ENCODE measurements at regions not wholly inside any gene's neighbourhood (a gene's known extent, or its start where the extent isn't known, plus 50 kb on each side); places are given as distances from the start of the nearest gene placed in this dataset.
A peak's percentile ranks its signal among the peaks of the same experiment; 100 is the strongest.
"Not testable (repeated sequence)": the region's sequence is repeated elsewhere in the genome, so short reads cannot be mapped to it uniquely, and the experiment has no call there.

DNA sequence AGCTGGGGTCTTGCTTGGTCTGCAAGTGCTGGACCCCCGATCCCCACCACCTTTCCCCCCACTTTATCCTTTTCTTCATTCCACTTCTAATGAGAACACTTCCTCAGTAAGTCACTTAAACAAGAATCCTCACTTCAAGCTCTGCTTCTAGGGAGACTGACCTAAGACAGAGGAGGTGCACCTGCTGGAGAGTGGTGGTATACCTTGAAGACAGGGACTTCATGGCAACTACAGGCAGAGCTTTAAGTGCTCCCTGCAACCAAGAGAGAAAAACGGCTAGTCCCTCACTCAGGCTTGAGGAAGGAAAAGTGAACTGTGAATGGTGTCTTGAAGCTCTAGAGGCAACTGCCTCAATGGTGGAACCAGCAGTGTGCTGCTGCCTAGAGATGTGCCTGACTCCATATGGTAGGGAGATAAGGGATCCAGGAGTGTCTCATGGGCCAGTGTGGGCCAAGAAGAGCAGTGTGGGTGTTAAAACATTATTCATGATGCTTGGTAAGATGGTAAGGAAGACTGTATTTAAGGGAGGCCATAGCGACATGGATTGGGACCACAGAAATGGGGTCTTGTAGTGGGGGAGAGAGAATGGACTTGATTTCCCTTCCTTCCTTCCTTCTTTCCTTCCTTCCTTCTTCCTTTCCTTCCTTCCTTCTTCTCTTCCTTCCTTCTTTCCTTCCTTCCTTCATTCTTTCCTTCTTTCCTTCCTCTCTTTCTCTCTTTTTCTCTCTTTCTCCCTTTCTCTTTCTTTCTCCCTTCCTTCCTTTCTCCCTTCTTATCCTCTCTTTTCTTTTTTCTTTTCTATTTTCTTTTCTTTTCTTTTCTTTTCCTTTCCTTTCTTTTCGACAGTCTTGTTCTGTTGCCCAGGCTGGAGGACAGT, 96.2 kb upstream of the NAP1L1 start:
- DNase-seq (ENCODE audit: low spot score), result peak; percentile 11

DNA sequence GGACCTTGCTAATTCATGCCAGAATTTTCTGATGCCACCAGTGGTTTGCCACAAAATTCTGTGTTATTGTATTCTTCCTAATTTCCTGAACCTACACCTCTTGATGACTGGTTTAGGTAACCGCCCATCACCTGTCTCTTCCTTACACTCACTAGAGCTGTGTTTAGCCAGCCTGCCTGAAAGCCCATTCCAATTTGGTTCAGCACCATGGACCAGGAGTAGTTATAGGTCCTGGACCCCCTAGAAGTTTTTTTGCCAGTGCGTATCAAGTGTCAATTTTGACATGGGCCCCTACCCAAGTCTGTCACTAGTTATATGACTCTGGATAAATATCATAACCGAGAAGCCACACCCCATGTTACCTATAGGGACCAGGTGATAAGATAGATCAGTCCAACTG, 94.0 kb upstream of the NAP1L1 start:
- DNase-seq (ENCODE audit: low spot score), result no peak

DNA sequence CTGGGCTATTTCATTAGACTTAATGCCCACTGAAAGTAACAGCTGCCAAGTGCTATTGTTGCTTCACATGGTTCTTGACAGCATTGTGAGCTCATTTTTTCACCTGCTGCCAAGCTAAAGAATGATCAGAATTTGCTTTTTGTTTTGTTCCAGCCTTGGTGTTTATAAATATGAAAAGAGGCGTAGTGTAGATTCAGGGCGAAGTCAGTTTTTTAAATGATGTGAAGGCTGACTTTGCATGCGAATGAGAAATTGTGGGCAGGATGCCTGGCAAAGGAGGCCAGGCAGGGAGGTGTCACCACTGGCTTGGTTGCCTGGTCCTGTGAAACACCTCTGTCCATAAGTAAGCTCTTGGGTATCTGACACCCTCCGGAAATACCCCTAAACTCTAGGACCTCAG, 93.3 kb upstream of the NAP1L1 start:
- no peak for DNase-seq (ENCODE audit: low spot score)

DNA sequence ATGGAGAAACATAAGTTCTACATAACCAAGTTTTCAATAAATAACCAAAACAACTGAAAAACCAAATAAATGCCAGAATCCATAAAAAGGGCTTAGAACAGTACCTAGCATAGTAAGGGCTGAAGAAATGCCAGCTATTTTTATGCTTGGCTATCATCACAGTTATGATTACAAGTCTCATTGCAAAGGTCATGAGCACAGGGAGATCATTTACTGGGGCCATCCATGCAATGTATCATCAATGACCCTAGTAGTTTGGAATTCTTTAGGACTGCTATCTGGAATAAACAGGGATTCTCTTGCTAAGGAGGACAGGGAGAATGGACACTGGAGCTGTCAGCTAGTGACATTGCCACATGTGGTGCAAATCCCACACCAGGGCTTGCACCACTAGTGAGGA, 92.5 kb upstream of the NAP1L1 start:
- DNase-seq (ENCODE audit: low spot score), result no peak

DNA sequence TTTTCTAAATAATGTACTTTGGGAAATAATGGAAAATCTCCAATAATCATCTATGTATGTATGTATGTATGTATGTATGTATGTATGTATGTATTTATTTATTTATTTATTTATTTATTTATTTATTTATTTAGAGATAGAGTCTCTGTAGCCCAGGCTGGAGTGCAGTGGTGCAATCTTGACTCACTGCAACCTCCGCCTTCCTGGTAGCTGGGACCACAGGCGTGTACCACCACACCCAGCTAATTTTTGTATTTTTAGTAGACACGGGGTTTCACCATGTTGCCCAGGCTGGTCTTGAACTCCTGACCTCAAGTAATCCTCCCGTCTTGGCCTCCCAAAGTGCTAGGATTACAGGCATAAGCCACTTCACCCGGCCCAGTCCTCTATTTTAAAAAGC, 91.5 kb upstream of the NAP1L1 start:
- not testable (repeated sequence) for DNase-seq (ENCODE audit: low spot score)

DNA sequence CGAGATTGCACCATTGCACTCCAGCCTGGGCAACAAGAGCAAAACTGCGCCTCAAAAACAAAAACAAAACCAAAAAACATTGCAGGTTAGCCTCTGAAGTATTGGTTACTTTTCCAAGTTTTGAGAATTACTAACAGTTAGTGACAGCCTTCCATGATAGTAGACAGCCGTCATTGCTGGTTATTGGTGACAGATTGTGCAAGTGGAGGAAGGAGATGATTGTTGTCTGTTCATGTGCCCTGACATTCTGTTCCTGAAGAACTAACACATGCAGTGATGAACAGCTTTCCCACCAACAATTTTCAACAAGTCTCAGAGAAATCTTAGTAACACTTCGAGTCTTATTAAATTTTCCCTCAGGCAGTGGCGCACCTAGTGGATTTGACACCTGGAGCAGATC, 89.3 kb upstream of the NAP1L1 start:
- no peak for DNase-seq (ENCODE audit: low spot score)

DNA sequence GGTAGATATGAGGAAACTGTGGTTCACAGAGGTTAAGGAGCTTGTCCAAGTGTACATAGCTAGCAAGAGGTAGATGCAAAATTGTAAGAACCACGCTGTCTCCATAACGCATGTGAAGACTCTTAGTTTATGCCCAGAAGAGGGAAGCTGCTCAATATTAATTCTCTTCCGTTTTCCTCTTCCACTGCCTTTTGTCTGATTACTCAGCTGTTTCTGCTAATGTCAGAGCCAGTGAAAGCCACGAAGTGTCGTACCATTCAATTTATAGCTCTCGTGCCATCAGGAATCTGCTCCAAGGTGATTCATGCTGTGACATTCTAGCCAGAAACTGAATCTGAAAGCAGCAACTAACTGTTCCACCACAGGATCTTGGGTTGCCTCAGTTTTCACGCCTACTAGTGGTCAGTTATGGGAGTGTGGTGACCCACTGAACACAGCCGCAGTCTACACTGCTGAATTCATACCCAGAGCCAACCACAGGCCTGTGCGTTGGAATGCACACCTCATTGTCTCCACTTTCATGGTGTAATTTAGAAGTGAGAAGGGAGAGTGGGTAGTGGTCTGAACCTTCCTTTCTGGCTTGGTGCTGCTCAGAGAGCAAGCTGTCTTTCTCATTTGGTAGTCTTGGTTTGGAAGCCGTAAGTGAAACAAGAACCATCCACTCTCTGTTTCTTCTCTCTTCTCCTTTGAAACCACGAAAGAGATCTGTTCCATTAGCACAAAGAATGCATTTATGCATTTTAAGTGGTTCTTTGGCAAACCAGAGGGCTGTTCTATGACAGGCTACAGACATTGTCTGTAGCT, 74.2 kb upstream of the NAP1L1 start:
- DNase-seq (ENCODE audit: low spot score), result peak; percentile 74

DNA sequence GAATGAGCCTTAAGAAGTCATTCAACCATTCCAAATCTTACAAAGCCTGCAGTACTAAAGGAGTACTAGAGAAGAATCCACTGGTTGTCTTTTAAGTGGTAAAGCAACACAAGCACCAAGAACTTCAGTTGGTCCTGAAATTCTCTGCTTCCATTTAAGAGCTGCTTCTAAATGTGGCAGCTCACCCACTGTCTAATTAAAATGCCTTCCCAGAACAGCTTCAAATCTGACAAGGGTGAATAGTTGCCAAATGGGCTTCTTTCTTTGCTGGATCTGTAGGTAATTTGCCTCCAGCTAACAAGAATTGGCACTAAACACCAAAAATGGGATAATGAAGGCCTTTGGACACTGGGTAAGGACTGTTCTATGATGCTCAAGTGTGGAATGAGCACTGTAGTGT, 72.2 kb upstream of the NAP1L1 start:
- DNase-seq (ENCODE audit: low spot score), result no peak

DNA sequence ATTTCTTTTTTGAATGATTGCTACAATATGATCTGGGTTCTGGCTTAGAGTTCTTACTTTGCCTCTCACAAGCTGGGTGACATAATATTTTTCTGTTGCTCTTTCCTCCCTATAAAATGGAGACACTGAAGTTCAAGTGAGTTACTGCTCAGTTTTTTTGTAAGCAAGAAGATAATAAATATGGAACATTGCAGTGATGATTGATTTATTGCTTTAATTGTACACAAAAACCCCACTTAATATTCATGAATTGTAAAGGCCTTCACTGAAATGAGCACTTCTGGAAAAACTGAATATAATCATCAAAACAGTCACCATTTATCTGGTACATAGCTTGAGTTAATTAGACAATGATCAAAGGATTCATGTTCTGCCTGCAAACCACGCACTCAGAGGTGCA, 71.8 kb upstream of the NAP1L1 start:
- no peak for DNase-seq (ENCODE audit: low spot score)

DNA sequence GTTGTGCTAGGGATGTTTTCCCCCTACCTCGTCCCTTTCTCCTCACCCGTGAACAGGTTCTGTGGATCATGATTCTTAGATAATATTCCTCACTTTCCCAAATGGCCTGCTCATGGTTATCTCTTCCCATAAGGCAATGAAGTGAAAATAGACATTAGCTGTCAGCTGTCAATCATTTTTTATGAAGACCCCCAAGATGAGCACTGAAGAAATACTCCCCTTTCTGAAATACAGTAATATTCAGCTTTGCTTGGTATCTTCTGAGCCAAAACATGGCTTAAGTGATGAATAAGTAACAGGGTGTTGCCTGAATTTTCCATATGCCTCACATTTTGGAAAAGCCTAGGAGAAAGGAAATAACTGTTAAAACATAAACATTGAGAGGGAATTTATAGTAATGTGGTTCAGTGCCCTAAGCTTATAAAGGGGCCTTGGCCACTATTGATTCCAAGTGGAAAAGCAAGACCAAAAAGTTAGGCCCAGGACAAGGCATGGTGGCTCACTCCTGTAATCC, 70.7 kb upstream of the NAP1L1 start:
- no peak for DNase-seq (ENCODE audit: low spot score)

DNA sequence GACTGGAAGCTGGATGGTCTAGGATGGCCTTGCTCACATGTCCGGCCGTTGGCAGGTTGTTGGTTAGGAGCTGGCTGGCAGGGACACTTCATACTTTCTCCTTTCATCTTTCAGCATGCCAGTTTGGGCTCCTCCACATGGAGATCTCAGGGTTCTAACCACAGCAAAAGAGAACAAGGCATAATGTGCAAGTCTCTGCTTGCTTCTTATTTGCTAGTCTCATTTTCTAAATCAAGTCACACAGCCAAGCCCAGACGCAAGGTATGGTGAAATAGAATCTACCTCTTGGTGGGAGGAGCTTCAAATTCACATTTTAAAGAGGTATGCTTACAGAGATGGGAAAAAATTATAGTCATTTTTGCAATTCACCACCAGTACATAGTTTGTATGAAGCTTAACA, 69.1 kb upstream of the NAP1L1 start:
- DNase-seq (ENCODE audit: low spot score), result no peak

DNA sequence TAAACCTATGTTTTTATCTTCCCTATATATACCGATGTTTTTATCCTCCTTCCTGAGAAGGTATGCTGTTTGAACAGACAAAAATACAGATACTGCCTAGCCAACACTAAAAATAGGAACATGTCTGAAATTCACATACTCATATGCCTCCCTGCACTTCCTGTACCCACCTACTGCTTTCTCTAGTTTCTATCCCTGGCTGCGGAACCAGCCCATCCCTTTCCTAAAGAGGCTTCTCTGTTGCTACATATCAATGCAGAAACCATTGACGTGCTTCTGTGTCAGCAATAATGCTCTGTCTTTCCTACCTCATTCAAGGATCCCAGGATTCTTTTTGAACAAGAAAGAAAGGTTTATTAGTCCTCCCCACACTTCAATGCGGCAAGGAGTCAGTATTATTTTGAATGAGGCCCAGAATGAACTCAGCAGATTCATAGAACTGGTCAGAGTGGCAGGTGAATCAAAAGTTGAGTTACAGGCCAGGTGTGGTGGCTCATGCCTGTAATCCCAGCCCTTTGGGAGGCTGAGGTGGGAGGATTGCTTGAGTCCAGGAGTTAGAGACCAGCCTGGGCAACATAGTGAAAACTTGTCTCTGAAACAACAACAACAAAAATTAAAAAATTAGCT, 67.8 kb upstream of the NAP1L1 start:
- DNase-seq (ENCODE audit: low spot score), result no peak

DNA sequence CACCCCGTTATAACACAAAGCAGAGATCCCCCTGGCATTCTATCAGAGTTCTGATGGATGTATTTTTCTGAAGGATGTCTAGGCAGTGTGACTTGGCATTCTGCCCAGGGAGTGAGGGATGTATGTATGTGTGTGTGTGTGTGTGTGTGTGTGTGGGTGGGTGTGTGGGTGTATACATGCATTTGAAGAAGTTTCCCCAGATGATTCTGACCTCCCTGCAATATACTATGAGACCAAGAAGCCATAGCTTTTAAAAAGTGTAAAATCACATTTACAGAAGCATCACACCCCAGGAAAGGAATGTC, 59.7 kb upstream of the NAP1L1 start:
- DNase-seq (ENCODE audit: low spot score), result peak; percentile 29

DNA sequence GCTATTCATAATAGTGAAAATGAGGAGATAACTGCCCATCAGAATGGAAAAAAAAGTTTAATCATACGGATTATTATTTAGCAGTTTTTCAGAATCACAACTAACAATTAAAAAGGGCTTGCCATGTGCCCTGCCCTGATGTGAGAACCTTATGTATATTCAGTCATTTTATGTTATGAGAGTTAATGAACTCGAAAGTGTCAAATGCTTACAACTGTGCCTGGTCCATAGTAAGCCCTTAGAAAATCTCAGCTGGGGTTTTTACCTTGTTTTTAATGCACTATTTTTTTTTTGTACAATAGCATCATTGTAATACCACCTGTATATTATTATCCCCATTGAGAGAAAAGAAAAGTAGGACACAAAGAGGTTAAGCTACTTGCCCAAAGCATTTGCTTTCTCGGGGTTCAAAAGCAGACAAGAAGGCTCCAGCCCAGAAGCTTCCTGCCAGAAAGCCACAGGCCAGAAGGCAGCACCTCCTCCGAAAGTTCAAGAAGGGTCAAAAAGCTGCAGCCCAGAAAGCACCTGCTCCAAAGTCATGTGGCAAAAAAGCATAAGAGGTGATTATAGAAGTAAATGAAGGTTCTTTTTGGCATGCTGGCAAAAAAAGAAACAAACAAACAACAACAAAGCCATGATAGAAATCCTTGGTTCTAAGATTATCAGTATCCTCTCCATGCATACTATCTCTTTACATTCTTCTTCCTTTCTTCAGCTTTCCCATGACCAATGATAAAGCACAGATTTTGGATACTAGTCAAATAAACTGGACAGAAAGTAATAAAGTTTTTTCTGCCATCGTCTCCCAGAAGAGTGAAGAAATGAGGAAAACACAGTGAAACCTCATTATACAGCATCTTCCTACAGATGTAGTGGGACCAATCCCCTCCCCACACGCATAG, 59.1 kb upstream of the NAP1L1 start:
- DNase-seq (ENCODE audit: low spot score), result no peak

DNA sequence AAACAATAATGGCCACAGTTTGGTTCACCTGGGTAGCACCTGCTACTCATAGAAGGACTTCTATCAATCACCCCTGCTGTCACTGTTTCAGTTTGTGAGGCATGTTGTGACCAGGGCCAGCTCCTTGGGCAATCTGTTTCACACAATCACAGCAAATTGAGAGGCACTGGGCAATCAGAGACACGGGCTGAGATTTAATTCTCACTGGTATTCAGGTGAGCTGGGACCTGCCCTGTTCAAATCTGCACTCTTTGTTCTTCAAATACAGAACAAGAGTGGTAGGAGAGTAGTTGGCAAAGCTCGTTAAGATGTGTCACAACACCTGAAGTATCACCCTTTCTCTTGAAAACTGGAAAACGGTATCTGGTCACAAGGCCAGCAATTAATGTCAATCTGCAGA, 57.8 kb upstream of the NAP1L1 start:
- no peak for DNase-seq (ENCODE audit: low spot score)

DNA sequence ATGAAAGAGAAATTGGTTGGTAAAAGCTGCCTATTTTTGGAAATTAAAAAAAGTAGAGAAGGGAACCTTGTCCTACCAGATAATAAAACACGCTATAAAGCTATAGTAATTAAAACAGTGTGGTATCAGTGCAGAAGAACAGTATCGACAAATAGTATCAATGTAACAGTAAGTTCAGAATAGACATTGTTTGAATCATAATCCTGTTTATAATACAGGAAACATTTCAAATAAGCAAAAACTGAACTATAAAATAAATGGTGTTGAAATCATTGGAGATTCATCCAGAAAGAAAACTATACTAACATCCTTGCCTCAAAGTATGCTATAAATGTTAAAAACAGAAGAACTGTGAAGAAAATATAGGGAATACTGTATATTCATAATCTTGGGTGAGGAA, 54.2 kb upstream of the NAP1L1 start:
- no peak for DNase-seq (ENCODE audit: low spot score)

DNA sequence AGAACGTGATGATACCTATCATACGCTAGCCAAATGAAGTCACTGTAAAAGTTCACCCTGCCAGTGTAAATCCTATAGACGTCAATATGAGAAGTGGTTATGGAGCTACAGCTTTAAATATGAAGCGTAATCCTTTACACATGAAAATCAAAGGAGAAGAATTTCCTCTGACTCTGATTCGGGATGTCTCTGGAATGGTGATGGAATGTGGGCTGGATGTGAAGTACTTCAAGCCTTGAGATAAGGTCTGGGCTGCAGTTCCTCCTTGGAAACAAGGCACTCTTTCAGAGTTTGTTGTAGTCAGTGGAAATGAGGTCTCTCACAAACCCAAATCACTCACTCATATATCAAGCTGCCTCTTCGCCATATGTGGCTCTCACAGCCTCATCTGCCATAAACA, 53.1 kb upstream of the NAP1L1 start:
- no peak for DNase-seq (ENCODE audit: low spot score)

DNA sequence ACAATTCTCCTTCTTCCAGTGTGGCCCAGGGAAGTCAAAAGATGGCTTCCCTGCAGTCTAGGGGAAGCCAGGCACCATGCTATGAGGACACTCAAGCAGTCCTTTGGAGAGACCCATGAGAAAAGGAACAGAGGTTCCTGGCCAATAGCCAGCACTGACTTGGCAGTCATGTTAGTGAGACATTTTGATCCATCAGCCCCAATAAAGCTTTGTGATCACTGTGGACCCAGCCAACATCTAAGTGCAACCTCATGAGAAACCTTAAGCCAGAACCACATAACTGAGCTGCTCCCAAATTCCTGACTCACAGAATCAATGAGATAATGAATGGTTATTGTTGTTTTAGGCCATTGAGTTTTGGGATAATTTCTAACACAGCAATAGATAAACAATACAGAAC, 51.0 kb upstream of the NAP1L1 start:
- DNase-seq (ENCODE audit: low spot score), result no peak
